ENCODE measurements at regions not wholly inside any gene's neighbourhood (a gene's known extent, or its start where the extent isn't known, plus 50 kb on each side); places are given as distances from the start of the nearest gene placed in this dataset.

GRCh38 chr9:19690128-19690527 is 98.7 kb downstream of the SLC24A2 start:
- no peak for DNase-seq (ENCODE audit: low read depth, low spot score)
- WGBS (ENCODE audit: insufficient coverage, insufficient read length), result no CpG with 5 or more reads among the region's 5 CpGs
- Histone ChIP-seq H3K4me1 (ENCODE audit: control insufficient read depth, insufficient read depth, low read length) (no peaks in the 10 kb centered on the region), H3K27me3 (ENCODE audit: control insufficient read depth, insufficient read depth, low read length) (no peaks in the 10 kb centered on the region), H3K4me3 (ENCODE audit: low read length) (no peak overlapping the region), H3K9me3 (ENCODE audit: control insufficient read depth, insufficient read depth, low read length) (no peaks in the 10 kb centered on the region), H3K27ac (ENCODE audit: low read length) (no peak overlapping the region), H3K36me3 (ENCODE audit: control insufficient read depth, insufficient read depth, low read length) (no peaks in the 10 kb centered on the region)

GRCh38 chr9:19689328-19690101 is 99.3 kb downstream of the SLC24A2 start:
- DNase-seq (ENCODE audit: low read depth, low spot score), result no peak
- H3K27ac ChIP-seq (ENCODE audit: low read length), result no peak overlapping the region
- no CpG with 5 or more reads among the region's 4 CpGs for WGBS (ENCODE audit: insufficient coverage, insufficient read length)

GRCh38 chr9:19683715-19684114 is 105.1 kb downstream of the SLC24A2 start:
- no peak for DNase-seq (ENCODE audit: low read depth, low spot score)
- Histone ChIP-seq H3K27ac (ENCODE audit: low read length) (no peak overlapping the region), H3K36me3 (ENCODE audit: control insufficient read depth, insufficient read depth, low read length) (no peaks in the 10 kb centered on the region), H3K4me3 (ENCODE audit: low read length) (no peak overlapping the region), H3K4me1 (ENCODE audit: control insufficient read depth, insufficient read depth, low read length) (no peaks in the 10 kb centered on the region), H3K9me3 (ENCODE audit: control insufficient read depth, insufficient read depth, low read length) (no peaks in the 10 kb centered on the region), H3K27me3 (ENCODE audit: control insufficient read depth, insufficient read depth, low read length) (no peaks in the 10 kb centered on the region)
- no CpG with 5 or more reads among the region's 2 CpGs for WGBS (ENCODE audit: insufficient coverage, insufficient read length)

More at GRCh38 chr9:19689328-19690101, 99.3 kb downstream of the SLC24A2 start:
- no peaks in the 10 kb centered on the region for H3K36me3 ChIP-seq (ENCODE audit: control insufficient read depth, insufficient read depth, low read length)
- no peak overlapping the region for H3K4me3 ChIP-seq (ENCODE audit: low read length)
- no peaks in the 10 kb centered on the region for H3K9me3 ChIP-seq (ENCODE audit: control insufficient read depth, insufficient read depth, low read length)
- no peaks in the 10 kb centered on the region for H3K27me3 ChIP-seq (ENCODE audit: control insufficient read depth, insufficient read depth, low read length)
- H3K4me1 ChIP-seq (ENCODE audit: control insufficient read depth, insufficient read depth, low read length), result no peaks in the 10 kb centered on the region

GRCh38 chr9:19682397-19682796 is 106.4 kb downstream of the SLC24A2 start:
- DNase-seq (ENCODE audit: low read depth, low spot score), result no peak
- Histone ChIP-seq H3K9me3 (ENCODE audit: control insufficient read depth, insufficient read depth, low read length) (no peaks in the 10 kb centered on the region), H3K4me1 (ENCODE audit: control insufficient read depth, insufficient read depth, low read length) (no peaks in the 10 kb centered on the region), H3K4me3 (ENCODE audit: low read length) (no peak overlapping the region), H3K27me3 (ENCODE audit: control insufficient read depth, insufficient read depth, low read length) (no peaks in the 10 kb centered on the region), H3K36me3 (ENCODE audit: control insufficient read depth, insufficient read depth, low read length) (no peaks in the 10 kb centered on the region), H3K27ac (ENCODE audit: low read length) (no peak overlapping the region)
- WGBS (ENCODE audit: insufficient coverage, insufficient read length), result no CpG with 5 or more reads among the region's 2 CpGs

GRCh38 chr9:19681846-19682245 is 107.0 kb downstream of the SLC24A2 start:
- Histone ChIP-seq H3K36me3 (ENCODE audit: control insufficient read depth, insufficient read depth, low read length) (no peaks in the 10 kb centered on the region), H3K27me3 (ENCODE audit: control insufficient read depth, insufficient read depth, low read length) (no peaks in the 10 kb centered on the region), H3K4me1 (ENCODE audit: control insufficient read depth, insufficient read depth, low read length) (no peaks in the 10 kb centered on the region), H3K4me3 (ENCODE audit: low read length) (no peak overlapping the region), H3K27ac (ENCODE audit: low read length) (no peak overlapping the region), H3K9me3 (ENCODE audit: control insufficient read depth, insufficient read depth, low read length) (no peaks in the 10 kb centered on the region)
- no CpG with 5 or more reads among the region's 3 CpGs for WGBS (ENCODE audit: insufficient coverage, insufficient read length)
- no peak for DNase-seq (ENCODE audit: low read depth, low spot score)

- H3K9me3 ChIP-seq (ENCODE audit: control insufficient read depth, insufficient read depth, low read length), result no peaks in the 10 kb centered on the region
- no peaks in the 10 kb centered on the region for H3K36me3 ChIP-seq (ENCODE audit: control insufficient read depth, insufficient read depth, low read length)
- no peaks in the 10 kb centered on the region for H3K27me3 ChIP-seq (ENCODE audit: control insufficient read depth, insufficient read depth, low read length)
- H3K4me3 ChIP-seq (ENCODE audit: low read length), result no peak overlapping the region
- WGBS (ENCODE audit: insufficient coverage, insufficient read length), result no CpG with 5 or more reads among the region's 5 CpGs
- H3K4me1 ChIP-seq (ENCODE audit: control insufficient read depth, insufficient read depth, low read length), result no peaks in the 10 kb centered on the region
- H3K27ac ChIP-seq (ENCODE audit: low read length), result no peak overlapping the region
- no peak for DNase-seq (ENCODE audit: low read depth, low spot score)
Observed at GRCh38 chr9:19677924-19678323, 110.9 kb downstream of the SLC24A2 start.

GRCh38 chr9:19675492-19675891 is 113.3 kb downstream of the SLC24A2 start:
- Histone ChIP-seq H3K9me3 (ENCODE audit: control insufficient read depth, insufficient read depth, low read length) (no peaks in the 10 kb centered on the region), H3K4me3 (ENCODE audit: low read length) (no peak overlapping the region), H3K4me1 (ENCODE audit: control insufficient read depth, insufficient read depth, low read length) (no peaks in the 10 kb centered on the region), H3K27me3 (ENCODE audit: control insufficient read depth, insufficient read depth, low read length) (no peaks in the 10 kb centered on the region), H3K27ac (ENCODE audit: low read length) (no peak overlapping the region), H3K36me3 (ENCODE audit: control insufficient read depth, insufficient read depth, low read length) (no peaks in the 10 kb centered on the region)
- no peak for DNase-seq (ENCODE audit: low read depth, low spot score)
- WGBS (ENCODE audit: insufficient coverage, insufficient read length), result no CpG with 5 or more reads among the region's 9 CpGs

GRCh38 chr9:19666575-19666974 is 122.3 kb downstream of the SLC24A2 start:
- Histone ChIP-seq H3K27me3 (ENCODE audit: control insufficient read depth, insufficient read depth, low read length) (no peaks in the 10 kb centered on the region), H3K36me3 (ENCODE audit: control insufficient read depth, insufficient read depth, low read length) (no peaks in the 10 kb centered on the region), H3K9me3 (ENCODE audit: control insufficient read depth, insufficient read depth, low read length) (no peaks in the 10 kb centered on the region), H3K27ac (ENCODE audit: low read length) (no peak overlapping the region), H3K4me1 (ENCODE audit: control insufficient read depth, insufficient read depth, low read length) (peaks cover 3% of the 10 kb centered on the region; the same call in 1 of the 2 replicates), H3K4me3 (ENCODE audit: low read length) (no peak overlapping the region)
- no peak for DNase-seq (ENCODE audit: low read depth, low spot score)

GRCh38 chr9:19665146-19665863 is 123.5 kb downstream of the SLC24A2 start:
- WGBS (ENCODE audit: insufficient coverage, insufficient read length), result no CpG with 5 or more reads among the region's 9 CpGs
- Histone ChIP-seq H3K4me1 (ENCODE audit: control insufficient read depth, insufficient read depth, low read length) (peaks cover 3% of the 10 kb centered on the region; the same call in 1 of the 2 replicates), H3K4me3 (ENCODE audit: low read length) (no peak overlapping the region), H3K27me3 (ENCODE audit: control insufficient read depth, insufficient read depth, low read length) (no peaks in the 10 kb centered on the region), H3K27ac (ENCODE audit: low read length) (no peak overlapping the region), H3K9me3 (ENCODE audit: control insufficient read depth, insufficient read depth, low read length) (no peaks in the 10 kb centered on the region), H3K36me3 (ENCODE audit: control insufficient read depth, insufficient read depth, low read length) (no peaks in the 10 kb centered on the region)
- no peak for DNase-seq (ENCODE audit: low read depth, low spot score)

- no peak for DNase-seq (ENCODE audit: low read depth, low spot score)
- no CpG with 5 or more reads among the region's 3 CpGs for WGBS (ENCODE audit: insufficient coverage, insufficient read length)
- Histone ChIP-seq H3K4me1 (ENCODE audit: control insufficient read depth, insufficient read depth, low read length) (peaks cover 3% of the 10 kb centered on the region; the same call in 1 of the 2 replicates), H3K9me3 (ENCODE audit: control insufficient read depth, insufficient read depth, low read length) (no peaks in the 10 kb centered on the region), H3K27me3 (ENCODE audit: control insufficient read depth, insufficient read depth, low read length) (no peaks in the 10 kb centered on the region), H3K36me3 (ENCODE audit: control insufficient read depth, insufficient read depth, low read length) (no peaks in the 10 kb centered on the region), H3K4me3 (ENCODE audit: low read length) (no peak overlapping the region), H3K27ac (ENCODE audit: low read length) (no peak overlapping the region)
Observed at GRCh38 chr9:19663570-19663969, 125.3 kb downstream of the SLC24A2 start.
